Endodermal cell (in vitro differentiated cells): ENCODE measurements at regions not wholly inside any gene's neighbourhood (a gene's known extent, or its start where the extent isn't known, plus 50 kb on each side); places are given as distances from the start of the nearest gene placed in this dataset.

ENCODE experiments used
- DNase-seq: peaks from one replicate; pipeline ENCODE4 v3.0.0-alpha.2; 2017
- H3K27ac ChIP-seq: 2 replicates; pipeline ENCODE4 v1.5.1; 2013; ENCODE audit warnings: mild to moderate bottlenecking, low read depth, low read length, moderate library complexity
- H3K27me3 ChIP-seq: 2 replicates; pipeline ENCODE4 v1.6.1; 2013; ENCODE audit warnings: mild to moderate bottlenecking, low read length, moderate library complexity; ENCODE audit not compliant: insufficient read depth, control insufficient read depth, poor library complexity, severe bottlenecking
- H3K36me3 ChIP-seq: 2 replicates; pipeline ENCODE4 v1.7.0; 2013; ENCODE audit warnings: mild to moderate bottlenecking, low read length, moderate library complexity; ENCODE audit not compliant: control insufficient read depth, insufficient read depth
- H3K4me1 ChIP-seq: one replicate; pipeline ENCODE4 v1.7.0; 2013; ENCODE audit warnings: low read length; ENCODE audit not compliant: control insufficient read depth, insufficient read depth
- H3K4me3 ChIP-seq: 2 replicates; pipeline ENCODE4 v1.5.1; 2013; ENCODE audit warnings: mild to moderate bottlenecking, low read length, moderate library complexity
- H3K9ac ChIP-seq: 2 replicates; pipeline ENCODE4 v1.6.1; 2013; ENCODE audit warnings: mild to moderate bottlenecking, low read length, moderate library complexity; ENCODE audit not compliant: poor library complexity, severe bottlenecking; ENCODE audit errors: extremely low read depth
- H3K9me3 ChIP-seq: 2 replicates; pipeline ENCODE4 v1.6.1; 2013; ENCODE audit warnings: mild to moderate bottlenecking, low read length, moderate library complexity; ENCODE audit not compliant: control insufficient read depth
- H3K27ac Mint-ChIP-seq: 2 replicates; pipeline ENCODE4 v1.8.0; 2020; ENCODE audit warnings: mixed read lengths
- H3K27me3 Mint-ChIP-seq: 2 replicates; pipeline ENCODE4 v1.8.0; 2021; ENCODE audit warnings: mild to moderate bottlenecking, mixed read lengths; ENCODE audit not compliant: insufficient read depth
- H3K36me3 Mint-ChIP-seq: 2 replicates; pipeline ENCODE4 v1.8.0; 2020; ENCODE audit warnings: low read depth, mixed read lengths
- H3K4me1 Mint-ChIP-seq: 2 replicates; pipeline ENCODE4 v1.8.0; 2020; ENCODE audit warnings: mixed read lengths
- H3K4me3 Mint-ChIP-seq: 2 replicates; pipeline ENCODE4 v1.8.0; 2020; ENCODE audit warnings: mild to moderate bottlenecking, moderate library complexity, mixed read lengths
- H3K9me3 Mint-ChIP-seq: 2 replicates; pipeline ENCODE4 v1.8.0; 2020; ENCODE audit warnings: mild to moderate bottlenecking, mixed read lengths
- CTCF ChIP-seq: fragments of 200-600 bp; sonication (generic); conservative IDR thresholded peaks from 2 replicates; pipeline ENCODE4 v1.5.0; 2021; ENCODE audit warnings: antibody characterized with exemption, mild to moderate bottlenecking
- WGBS, 2 experiments: methylation state at CpG; one replicate each; pipeline versions ENCODE4 v1.1.5 to v1.1.7; 2013; ENCODE audit warnings: missing lambda C conversion rate in 2 of 2, mixed read lengths in 1 of 2; ENCODE audit not compliant: insufficient coverage in 1 of 2, insufficient read length in 1 of 2; 5-methylcytosine and 5-hydroxymethylcytosine counted together

GRCh38 chr3:70519026-70519425 is 206.6 kb upstream of the MDFIC2 start:
- Histone ChIP-seq H3K9me3 (no peaks in the 10 kb centered on the region), H3K4me3 (no peak overlapping the region), H3K27ac (no peak overlapping the region), H3K4me1 (no peaks in the 10 kb centered on the region), H3K9ac (no peak overlapping the region), H3K36me3 (no peaks in the 10 kb centered on the region), H3K27me3 (no peaks in the 10 kb centered on the region)
- DNase-seq = no peak
- Mint-ChIP-seq H3K27ac (no peak overlapping the region), H3K27me3 (no peaks in the 10 kb centered on the region), H3K4me3 (no peak overlapping the region), H3K4me1 (no peaks in the 10 kb centered on the region), H3K36me3 (no peaks in the 10 kb centered on the region), H3K9me3 (no peaks in the 10 kb centered on the region)
- WGBS, 2 experiments = 90% methylated on average over 4 of the region's 4 CpGs
- no peak for TF ChIP-seq CTCF

- DNase-seq = no peak
- no peaks in the 10 kb centered on the region for H3K27me3 Mint-ChIP-seq
- H3K4me3 Mint-ChIP-seq = no peak overlapping the region
- Histone ChIP-seq H3K4me1 (no peaks in the 10 kb centered on the region), H3K4me3 (no peak overlapping the region), H3K27ac (no peak overlapping the region), H3K9ac (no peak overlapping the region), H3K27me3 (no peaks in the 10 kb centered on the region), H3K36me3 (no peaks in the 10 kb centered on the region), H3K9me3 (no peaks in the 10 kb centered on the region)
- TF ChIP-seq CTCF = no peak
- no peak overlapping the region for H3K27ac Mint-ChIP-seq
- no peaks in the 10 kb centered on the region for H3K36me3 Mint-ChIP-seq
- H3K9me3 Mint-ChIP-seq = no peaks in the 10 kb centered on the region
- WGBS, 2 experiments = 95% methylated on average over 4 to 5 of the region's 5 CpGs
- H3K4me1 Mint-ChIP-seq = no peaks in the 10 kb centered on the region
These were observed 205.9 kb upstream of the MDFIC2 start for GRCh38 chr3:70518356-70518755.

GRCh38 chr3:70517124-70517890 is 204.9 kb upstream of the MDFIC2 start:
- Histone ChIP-seq H3K9ac (no peak overlapping the region), H3K27me3 (no peaks in the 10 kb centered on the region), H3K9me3 (no peaks in the 10 kb centered on the region), H3K4me3 (no peak overlapping the region), H3K4me1 (no peaks in the 10 kb centered on the region), H3K27ac (no peak overlapping the region), H3K36me3 (no peaks in the 10 kb centered on the region)
- DNase-seq = no peak
- Mint-ChIP-seq H3K27me3 (no peaks in the 10 kb centered on the region), H3K27ac (no peak overlapping the region), H3K9me3 (no peaks in the 10 kb centered on the region), H3K4me1 (no peaks in the 10 kb centered on the region), H3K36me3 (no peaks in the 10 kb centered on the region), H3K4me3 (no peak overlapping the region)
- 86 to 92% methylated on average over 1 to 3 of the region's 3 CpGs for WGBS, 2 experiments
- TF ChIP-seq CTCF = no peak
